HFFc6 (cell line): ENCODE measurements at regions not wholly inside any gene's neighbourhood (a gene's known extent, or its start where the extent isn't known, plus 50 kb on each side); places are given as distances from the start of the nearest gene placed in this dataset.

ENCODE experiments used
- DNase-seq: peaks from one replicate; pipeline ENCODE4 v3.0.0-alpha.2; 2018
- H3K27ac Mint-ChIP-seq: 2 replicates; pipeline ENCODE4 v1.8.0; 2020; ENCODE audit warnings: mild to moderate bottlenecking, mixed read lengths
- H3K27me3 Mint-ChIP-seq: 2 replicates; pipeline ENCODE4 v1.8.0; 2021; ENCODE audit warnings: mild to moderate bottlenecking, moderate library complexity, mixed read lengths; ENCODE audit not compliant: insufficient read depth
- H3K36me3 Mint-ChIP-seq: 2 replicates; pipeline ENCODE4 v1.8.0; 2021; ENCODE audit warnings: low read depth, mixed read lengths
- H3K4me1 Mint-ChIP-seq: 2 replicates; pipeline ENCODE4 v1.8.0; 2020; ENCODE audit warnings: low read depth, mixed read lengths
- H3K4me3 Mint-ChIP-seq: 2 replicates; pipeline ENCODE4 v1.8.0; 2020; ENCODE audit warnings: mild to moderate bottlenecking, moderate library complexity, mixed read lengths
- H3K9me3 Mint-ChIP-seq: 2 replicates; pipeline ENCODE4 v1.8.0; 2020; ENCODE audit warnings: mild to moderate bottlenecking, mixed read lengths
- TF ChIP-seq, protein P1 (sequence below): fragments of 200-600 bp; sonication (generic); IDR thresholded peaks from 2 replicates; pipeline ENCODE4 v1.5.0; 2021; ENCODE audit warnings: antibody characterized with exemption, mild to moderate bottlenecking

DNA sequence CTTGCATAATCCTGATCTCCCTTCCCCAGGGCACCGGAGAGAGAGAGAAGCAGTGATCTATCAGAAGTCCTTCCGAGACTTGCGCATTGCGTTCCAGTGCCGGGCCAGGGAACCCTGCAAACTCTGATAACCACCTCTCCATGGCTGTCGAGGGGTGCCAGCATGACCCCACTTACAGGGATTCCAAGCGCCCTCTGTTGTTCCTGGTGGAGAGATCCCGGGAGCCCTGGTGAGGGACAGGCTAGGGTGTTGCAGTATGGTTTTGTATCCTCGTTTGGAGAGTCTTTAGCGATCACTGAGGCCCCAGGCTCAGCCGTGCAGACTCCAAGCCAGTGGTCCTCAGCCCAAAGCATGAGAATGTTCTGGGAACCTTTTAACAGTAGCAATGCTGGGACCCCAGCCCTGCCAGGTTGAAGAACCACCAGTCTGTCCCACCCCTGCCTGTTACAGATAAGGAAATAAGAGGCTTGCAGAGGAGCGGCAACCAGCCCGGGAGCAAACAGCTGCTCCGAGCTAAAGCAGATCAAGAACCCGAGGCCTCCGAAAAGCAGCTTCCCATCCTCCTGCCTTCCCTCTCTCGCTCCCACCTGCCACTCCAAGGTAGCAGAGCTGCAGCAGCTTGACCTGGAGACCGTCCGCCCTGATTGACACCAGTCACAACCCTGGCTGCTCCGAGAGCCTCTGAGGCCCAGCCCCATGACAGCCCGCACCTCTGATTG is 150.3 kb upstream of the RPL38 start:
- Mint-ChIP-seq H3K9me3 (peaks cover 64% of the 10 kb centered on the region), H3K27ac (no peak overlapping the region), H3K4me1 (no peaks in the 10 kb centered on the region), H3K36me3 (peaks cover 10% of the 10 kb centered on the region), H3K4me3 (no peak overlapping the region), H3K27me3 (peaks cover 2% of the 10 kb centered on the region; the same call in 1 of the 2 replicates)
- TF ChIP-seq, protein P1, sequence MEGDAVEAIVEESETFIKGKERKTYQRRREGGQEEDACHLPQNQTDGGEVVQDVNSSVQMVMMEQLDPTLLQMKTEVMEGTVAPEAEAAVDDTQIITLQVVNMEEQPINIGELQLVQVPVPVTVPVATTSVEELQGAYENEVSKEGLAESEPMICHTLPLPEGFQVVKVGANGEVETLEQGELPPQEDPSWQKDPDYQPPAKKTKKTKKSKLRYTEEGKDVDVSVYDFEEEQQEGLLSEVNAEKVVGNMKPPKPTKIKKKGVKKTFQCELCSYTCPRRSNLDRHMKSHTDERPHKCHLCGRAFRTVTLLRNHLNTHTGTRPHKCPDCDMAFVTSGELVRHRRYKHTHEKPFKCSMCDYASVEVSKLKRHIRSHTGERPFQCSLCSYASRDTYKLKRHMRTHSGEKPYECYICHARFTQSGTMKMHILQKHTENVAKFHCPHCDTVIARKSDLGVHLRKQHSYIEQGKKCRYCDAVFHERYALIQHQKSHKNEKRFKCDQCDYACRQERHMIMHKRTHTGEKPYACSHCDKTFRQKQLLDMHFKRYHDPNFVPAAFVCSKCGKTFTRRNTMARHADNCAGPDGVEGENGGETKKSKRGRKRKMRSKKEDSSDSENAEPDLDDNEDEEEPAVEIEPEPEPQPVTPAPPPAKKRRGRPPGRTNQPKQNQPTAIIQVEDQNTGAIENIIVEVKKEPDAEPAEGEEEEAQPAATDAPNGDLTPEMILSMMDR, result no peak
- no peak for DNase-seq

DNA sequence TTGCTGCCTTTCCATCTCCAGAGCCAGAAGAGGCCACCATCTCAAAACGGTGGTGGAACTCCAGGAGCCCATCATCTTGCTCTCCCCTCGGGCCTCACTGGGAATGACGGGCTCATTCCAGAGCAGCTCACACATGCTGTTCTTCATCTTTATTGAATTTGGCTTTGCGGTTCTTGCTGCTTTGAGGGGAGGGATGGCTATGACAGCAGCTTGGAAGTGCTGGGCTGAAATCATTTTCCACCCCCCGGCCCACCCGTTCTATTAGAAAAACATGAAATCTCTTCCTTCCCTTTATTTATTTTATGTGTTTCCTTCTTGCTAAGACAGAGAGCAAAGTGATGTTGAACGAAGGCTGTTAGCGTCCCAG is 149.8 kb upstream of the RPL38 start:
- Mint-ChIP-seq H3K36me3 (peaks cover 10% of the 10 kb centered on the region), H3K4me3 (no peak overlapping the region), H3K27ac (no peak overlapping the region), H3K27me3 (peaks cover 2% of the 10 kb centered on the region; the same call in 1 of the 2 replicates), H3K9me3 (peaks cover 69% of the 10 kb centered on the region), H3K4me1 (no peaks in the 10 kb centered on the region)
- TF ChIP-seq, protein P1, result no peak
- no peak for DNase-seq

DNA sequence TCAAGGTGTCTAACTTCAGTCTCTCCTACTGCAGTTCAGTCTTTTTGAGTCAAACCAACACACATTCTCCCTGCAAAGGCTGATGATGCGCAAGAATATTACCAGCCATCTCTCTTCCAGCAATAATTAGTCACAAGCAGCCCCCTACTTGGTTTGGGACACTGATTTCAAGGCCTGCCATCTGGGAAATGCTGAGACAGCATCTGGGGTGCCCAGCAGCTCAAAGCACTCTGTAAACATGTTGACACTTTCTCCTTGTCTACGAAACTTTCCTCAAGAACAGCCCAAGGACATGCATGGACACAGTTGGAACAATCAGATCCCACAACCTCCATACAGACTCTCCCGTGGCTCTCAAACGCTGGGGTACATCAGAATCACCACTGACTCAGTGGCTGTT is 149.2 kb upstream of the RPL38 start:
- TF ChIP-seq, protein P1, result no peak
- Mint-ChIP-seq H3K27me3 (peaks cover 2% of the 10 kb centered on the region; the same call in 1 of the 2 replicates), H3K36me3 (peaks cover 10% of the 10 kb centered on the region), H3K9me3 (peaks cover 74% of the 10 kb centered on the region), H3K4me1 (no peaks in the 10 kb centered on the region), H3K4me3 (no peak overlapping the region), H3K27ac (no peak overlapping the region)
- no peak for DNase-seq

DNA sequence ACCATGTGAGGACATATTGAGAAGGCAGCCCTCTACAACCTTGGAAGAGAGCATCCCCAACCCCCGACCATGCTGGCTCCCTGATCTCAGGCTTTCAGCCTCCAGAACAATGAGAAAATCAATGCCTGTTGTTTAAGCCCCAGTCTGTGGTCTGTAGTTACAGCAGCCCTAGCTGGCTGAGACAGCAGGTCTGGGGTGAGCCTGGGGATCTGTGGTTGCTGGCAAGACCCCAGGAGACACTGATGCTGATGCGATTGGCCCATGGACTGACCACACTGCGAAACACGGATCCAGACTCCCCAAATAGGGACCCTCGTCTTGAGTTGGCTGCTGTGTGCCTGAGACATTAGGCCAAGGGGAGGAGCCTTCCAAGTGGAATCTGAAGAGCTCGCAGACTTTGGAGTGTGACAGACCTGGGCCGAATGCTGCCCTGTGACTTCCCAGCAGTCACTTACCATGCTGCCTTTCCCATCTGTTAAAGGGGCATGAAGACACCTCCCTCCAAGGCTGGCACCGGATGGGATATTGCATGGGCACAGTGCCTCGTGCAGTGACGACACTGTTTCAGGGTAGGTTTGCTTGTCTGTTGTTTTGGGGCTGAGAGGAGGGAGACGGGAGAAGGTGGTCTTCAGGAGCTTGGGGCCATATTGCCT is 147.8 kb upstream of the RPL38 start:
- Mint-ChIP-seq H3K4me1 (no peaks in the 10 kb centered on the region), H3K9me3 (peaks cover 71% of the 10 kb centered on the region), H3K27me3 (peaks cover 2% of the 10 kb centered on the region; the same call in 1 of the 2 replicates), H3K27ac (no peak overlapping the region), H3K36me3 (peaks cover 10% of the 10 kb centered on the region), H3K4me3 (no peak overlapping the region)
- TF ChIP-seq, protein P1, result no peak
- DNase-seq, result no peak

DNA sequence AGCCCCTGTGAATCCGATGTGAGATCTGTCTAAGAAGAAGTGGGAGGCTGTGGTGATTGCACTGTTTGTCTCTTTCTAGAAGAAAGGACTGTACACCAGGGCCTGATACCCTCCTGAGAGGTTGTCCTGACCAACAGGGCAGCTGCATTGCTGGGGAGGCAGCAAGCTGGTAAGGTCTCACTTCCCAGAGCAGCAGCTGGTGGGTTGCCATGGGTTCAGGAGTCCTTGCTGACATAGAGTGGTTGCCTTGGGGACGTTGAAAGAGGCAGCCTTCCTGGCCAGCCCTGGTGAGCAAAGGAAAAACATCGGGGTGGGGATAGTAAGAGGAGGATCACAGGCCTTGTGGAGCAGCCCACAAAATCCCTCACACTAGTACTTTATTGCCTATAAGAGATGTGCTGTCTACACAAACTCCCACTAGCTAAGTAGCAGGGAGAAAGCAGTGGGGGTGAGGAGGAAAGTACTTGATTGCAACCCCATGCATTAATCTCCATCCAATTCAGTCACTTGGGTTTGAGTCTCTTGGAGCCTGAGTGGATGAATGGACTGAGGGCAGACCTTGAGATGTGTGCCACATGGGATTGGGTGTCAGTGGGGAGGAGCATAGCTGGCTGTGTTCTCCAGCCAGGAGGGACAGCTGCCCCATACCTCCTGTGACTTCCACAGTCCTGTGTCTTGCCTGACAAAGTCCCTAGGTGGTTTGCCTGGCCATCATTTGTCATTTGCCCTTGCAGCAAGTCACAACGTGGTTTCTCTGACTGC is 143.8 kb upstream of the RPL38 start:
- TF ChIP-seq, protein P1, result no peak

More for the DNA sequence above, 143.8 kb upstream of the RPL38 start:
- no peaks in the 10 kb centered on the region for H3K4me1 Mint-ChIP-seq
- no peak overlapping the region for H3K4me3 Mint-ChIP-seq
- H3K36me3 Mint-ChIP-seq, result peaks cover 6% of the 10 kb centered on the region
- H3K27me3 Mint-ChIP-seq, result 0 out of 2 replicates have a peak, but pooled peaks cover 2% of the 10 kb centered on the region
- no peak overlapping the region for H3K27ac Mint-ChIP-seq
- H3K9me3 Mint-ChIP-seq, result peaks cover 66% of the 10 kb centered on the region
- no peak for DNase-seq
